HepG2 (cell line): ENCODE measurements at regions not wholly inside any gene's neighbourhood (a gene's known extent, or its start where the extent isn't known, plus 50 kb on each side); places are given as distances from the start of the nearest gene placed in this dataset.
A peak's percentile ranks its signal among the peaks of the same experiment; 100 is the strongest.

Experiments
- ATAC-seq: fragments of 200-7000 bp; cut with Tn5 transposase; 3 replicates; pipeline ENCODE4 v1.9.1; 2020; ENCODE audit warnings: mild to moderate bottlenecking, moderate library complexity
- BruUV-seq: library from RNA; stranded (reverse); fragments of 400-500 nt; replicated peaks from 2 replicates; lab custom pipeline; 2021; lab: Mats Ljungman, UMichigan
- CTCF ChIA-PET: fragments of 300-600 bp; formaldehyde crosslinking; extraction: SDS; loops from one replicate; lab custom pipeline; 2021; ENCODE audit warnings: low total read pairs, inconsistent platforms, low intra/inter-chr PET ratio; lab: Yijun Ruan, JAX
- POLR2A ChIA-PET: fragments of 350-600 bp; sonication (Branson Sonifier 250); formaldehyde crosslinking; loops from one replicate; lab custom pipeline; 2020; ENCODE audit warnings: antibody characterized with exemption, inconsistent platforms; lab: Yijun Ruan, JAX
- DNase-seq: peaks from one replicate; pipeline ENCODE4 v3.0.0-alpha.2; 2015; ENCODE audit warnings: low spot score
- FAIRE-seq: peaks from 3 replicates; lab custom pipeline; 2011; peaks lifted over from hg19 to GRCh38; lab: Jason Lieb, UNC
- H2AFZ ChIP-seq: one replicate; pipeline ENCODE4 v1.6.1; 2011; ENCODE audit warnings: low read length, inconsistent platforms
- H3K27ac ChIP-seq: fragments of 300-600 bp; 3 replicates; pipeline ENCODE4 v1.8.0; 2011; ENCODE audit warnings: mixed run types, mild to moderate bottlenecking, mixed read lengths, low read length, inconsistent platforms; ENCODE audit not compliant: insufficient read depth; ENCODE audit errors: extremely low read length
- H3K27me3 ChIP-seq, 2 experiments: fragments of 200-600 bp in 1 of 2; 2 replicates in 1 of 2; 3 replicates in 1 of 2; pipeline versions ENCODE4 v1.6.0 to v1.8.0; 2011; ENCODE audit warnings: low read length in 2 of 2, mild to moderate bottlenecking in 2 of 2, moderate library complexity in 2 of 2, inconsistent platforms in 1 of 2; ENCODE audit not compliant: insufficient read depth in 2 of 2, control insufficient read depth in 1 of 2
- H3K36me3 ChIP-seq, 2 experiments: fragments of 200-600 bp in 1 of 2; replicated peaks in 1 of 2; 2 replicates in 1 of 2; 3 replicates in 1 of 2; pipeline versions ENCODE4 v1.5.1 to v1.8.0; 2011; ENCODE audit warnings: low read length in 2 of 2, inconsistent platforms in 1 of 2; ENCODE audit not compliant: insufficient read depth in 2 of 2, control insufficient read depth in 1 of 2
- H3K4me1 ChIP-seq: 2 replicates; pipeline ENCODE4 v1.5.1; 2012; ENCODE audit warnings: low read length, inconsistent platforms; ENCODE audit not compliant: insufficient read depth
- H3K4me2 ChIP-seq: 2 replicates; pipeline ENCODE4 v1.6.0; 2011; ENCODE audit warnings: low read depth, low read length, inconsistent platforms
- H3K4me3 ChIP-seq, 3 experiments: fragments of 200-600 bp in 1 of 3; sonication (generic), shearing (Covaris generic) in 1 of 3; replicated peaks in 1 of 3; 2 replicates each; pipeline ENCODE4 v1.5.1; 2011 to 2016; ENCODE audit warnings: low read length in 3 of 3, inconsistent platforms in 2 of 3, low read depth in 2 of 3, mild to moderate bottlenecking in 2 of 3, control low read depth in 1 of 3, mixed read lengths in 1 of 3; ENCODE audit not compliant: insufficient read depth in 1 of 3
- H3K79me2 ChIP-seq: one replicate; pipeline ENCODE4 v1.6.1; 2011; ENCODE audit warnings: low read length, inconsistent platforms; ENCODE audit not compliant: insufficient read depth
- H3K9ac ChIP-seq: 2 replicates; pipeline ENCODE4 v1.6.0; 2011; ENCODE audit warnings: mild to moderate bottlenecking, low read depth, low read length, inconsistent platforms; ENCODE audit not compliant: insufficient read depth
- H3K9me3 ChIP-seq: 2 replicates; pipeline ENCODE4 v1.5.1; 2012; ENCODE audit warnings: mild to moderate bottlenecking, low read length
- H4K20me1 ChIP-seq: 2 replicates; pipeline ENCODE4 v1.6.0; 2011; ENCODE audit warnings: inconsistent platforms, mild to moderate bottlenecking, low read length, moderate library complexity; ENCODE audit not compliant: insufficient read depth
- CREB3 ChIP-seq: sonication (generic); formaldehyde crosslinking; IDR thresholded peaks from 2 replicates; pipeline ENCODE4 v1.5.0; 2020; ENCODE audit warnings: missing genetic modification reagents
- EZH2 ChIP-seq: conservative IDR thresholded peaks from 2 replicates; pipeline ENCODE4 v1.6.1; 2012; ENCODE audit warnings: mild to moderate bottlenecking, low read depth, low read length, moderate library complexity
- MXD3 ChIP-seq: IDR thresholded peaks from 2 replicates; pipeline ENCODE4 v1.6.1; 2016; ENCODE audit warnings: mild to moderate bottlenecking, missing biosample characterization, missing genetic modification reagents
- NR2F6 ChIP-seq, 2 experiments: IDR thresholded peaks; 2 replicates each; pipeline ENCODE4 v1.6.1; 2016; ENCODE audit warnings: antibody characterized with exemption in 1 of 2, mild to moderate bottlenecking in 1 of 2
- SMC3 ChIP-seq: IDR thresholded peaks from 2 replicates; pipeline ENCODE4 v1.6.1; 2011; ENCODE audit warnings: low read length, improper control_type of control experiment
- STAG1 ChIP-seq: sonication (generic); formaldehyde crosslinking; IDR thresholded peaks from 2 replicates; pipeline ENCODE4 v1.4.0; 2020; ENCODE audit warnings: missing genetic modification reagents
- TP53 ChIP-seq: sonication (generic); formaldehyde crosslinking; conservative IDR thresholded peaks from 2 replicates; pipeline ENCODE4 v1.4.0; 2020; ENCODE audit warnings: missing genetic modification reagents
- ZNF639 ChIP-seq: conservative IDR thresholded peaks from 2 replicates; pipeline ENCODE4 v1.6.1; 2018; ENCODE audit warnings: missing genetic modification reagents
- WGBS: methylation state at CpG from one replicate; pipeline ENCODE4 v1.1.6; 2017; ENCODE audit warnings: low lambda C conversion rate; 5-methylcytosine and 5-hydroxymethylcytosine counted together
- in situ Hi-C: cut with HindIII; loops from 2 replicates; pipeline ENCODE4 v1.10.0; 2017; ENCODE audit warnings: low pct_unique_long_range_greater_than_20kb; ENCODE audit not compliant: extremely low pct_ligation_motif_present
- intact Hi-C: fragments of 100-400 bp; cut with micrococcal nuclease; formaldehyde crosslinking; loops from one replicate; pipeline ENCODE4 v1.10.0; 2022; ENCODE audit not compliant: unreplicated experiment
- TF ChIP-seq, protein P1 (sequence below): IDR thresholded peaks from 2 replicates; pipeline ENCODE4 v1.6.1; 2016; ENCODE audit warnings: low read depth, borderline replicate concordance
- TF ChIP-seq, protein P2 (sequence below): sonication (generic); formaldehyde crosslinking; IDR thresholded peaks from 2 replicates; pipeline ENCODE4 v1.5.0; 2020; ENCODE audit warnings: mild to moderate bottlenecking, missing genetic modification reagents, moderate library complexity

GRCh38 chr1:60765204-60765603 lies 317.2 kb upstream of the NFIA start:
- no peak overlapping the region for H3K4me2 ChIP-seq
- peak; percentile 85 for FAIRE-seq
- intact Hi-C loops (loop anchor here (1.0 to 10.0 kb wide), 3 partner anchors 484 to 790 kb away; no protein-coding TSS in a partner anchor), in situ Hi-C loops (loop anchor here (5.0 kb wide), 1 partner anchor 483 kb away; no protein-coding TSS in a partner anchor)
- ChIA-PET CTCF (interaction anchor here (1.5 to 2.0 kb wide), 4 partner anchors 484 to 789 kb away, joined by 4 to 6 read pairs (median 4); no protein-coding TSS in a partner anchor), POLR2A (no interaction called here)
- no peak overlapping the region for H2AFZ ChIP-seq
- H3K9ac ChIP-seq: no peak overlapping the region
- no peak overlapping the region for H3K4me3 ChIP-seq
- 6% methylated on average over 5 of the region's 5 CpGs for WGBS
- peak; percentile 46 for DNase-seq
- no peak overlapping the region for H3K27ac ChIP-seq
- no TSS peak for BruUV-seq
- no peaks in the 10 kb centered on the region for H3K36me3 ChIP-seq
- H3K79me2 ChIP-seq: no peaks in the 10 kb centered on the region
- H3K4me1 ChIP-seq: no peaks in the 10 kb centered on the region
- H4K20me1 ChIP-seq: no peaks in the 10 kb centered on the region
- H3K27me3 ChIP-seq: no peaks in the 10 kb centered on the region
- ATAC-seq: peak; percentile 89
- TF ChIP-seq CREB3 (CRISPR knock-in tag) (no peak), EZH2 (no peak), TP53 (CRISPR knock-in tag) (no peak), ZNF639 (no peak), STAG1 (CRISPR knock-in tag) (peak; percentile 76), NR2F6 (IDR thresholded peaks at IDR 0.05) (peak; percentile 64), NR2F6 (CRISPR knock-in tag; IDR thresholded peaks at IDR 0.05) (peak; percentile 50; the same call in 1 of the 2 replicates), SMC3 (peak; percentile 80), MXD3 (CRISPR knock-in tag) (no peak)
- TF ChIP-seq, protein P1, sequence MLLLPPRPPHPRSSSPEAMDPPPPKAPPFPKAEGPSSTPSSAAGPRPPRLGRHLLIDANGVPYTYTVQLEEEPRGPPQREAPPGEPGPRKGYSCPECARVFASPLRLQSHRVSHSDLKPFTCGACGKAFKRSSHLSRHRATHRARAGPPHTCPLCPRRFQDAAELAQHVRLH (CRISPR knock-in tag): no peak
- TF ChIP-seq, protein P2, sequence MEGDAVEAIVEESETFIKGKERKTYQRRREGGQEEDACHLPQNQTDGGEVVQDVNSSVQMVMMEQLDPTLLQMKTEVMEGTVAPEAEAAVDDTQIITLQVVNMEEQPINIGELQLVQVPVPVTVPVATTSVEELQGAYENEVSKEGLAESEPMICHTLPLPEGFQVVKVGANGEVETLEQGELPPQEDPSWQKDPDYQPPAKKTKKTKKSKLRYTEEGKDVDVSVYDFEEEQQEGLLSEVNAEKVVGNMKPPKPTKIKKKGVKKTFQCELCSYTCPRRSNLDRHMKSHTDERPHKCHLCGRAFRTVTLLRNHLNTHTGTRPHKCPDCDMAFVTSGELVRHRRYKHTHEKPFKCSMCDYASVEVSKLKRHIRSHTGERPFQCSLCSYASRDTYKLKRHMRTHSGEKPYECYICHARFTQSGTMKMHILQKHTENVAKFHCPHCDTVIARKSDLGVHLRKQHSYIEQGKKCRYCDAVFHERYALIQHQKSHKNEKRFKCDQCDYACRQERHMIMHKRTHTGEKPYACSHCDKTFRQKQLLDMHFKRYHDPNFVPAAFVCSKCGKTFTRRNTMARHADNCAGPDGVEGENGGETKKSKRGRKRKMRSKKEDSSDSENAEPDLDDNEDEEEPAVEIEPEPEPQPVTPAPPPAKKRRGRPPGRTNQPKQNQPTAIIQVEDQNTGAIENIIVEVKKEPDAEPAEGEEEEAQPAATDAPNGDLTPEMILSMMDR (CRISPR knock-in tag): peak; percentile 79
- no peaks in the 10 kb centered on the region for H3K9me3 ChIP-seq
